ENCODE measurements at regions not wholly inside any gene's neighbourhood (a gene's known extent, or its start where the extent isn't known, plus 50 kb on each side); places are given as distances from the start of the nearest gene placed in this dataset.

DNA sequence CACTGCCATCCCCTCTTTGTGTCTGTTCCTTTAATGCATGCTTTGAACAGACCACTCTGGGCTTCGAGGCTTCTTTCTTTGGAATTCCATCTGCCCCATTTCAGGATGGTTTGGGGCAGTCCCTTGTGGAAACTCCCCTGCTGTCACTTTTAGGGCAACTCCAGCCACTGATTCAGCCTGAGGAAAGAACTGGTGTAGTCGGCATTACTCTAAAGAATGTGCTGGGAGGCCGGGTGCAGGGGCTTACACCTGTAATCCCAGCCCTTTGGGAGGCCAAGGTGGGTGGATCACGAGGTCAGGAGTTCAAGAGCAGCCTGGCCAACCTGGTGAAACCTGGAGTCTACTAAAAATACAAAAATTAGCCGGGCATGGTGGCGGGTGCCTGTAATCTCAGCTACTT lies 358.1 kb upstream of the NUPR2 start:
- TF ChIP-seq CTCF (conservative IDR thresholded peaks at IDR 0.05; ENCODE audit: low read depth, low read length): no peak
- TF ChIP-seq EZH2 (IDR thresholded peaks at IDR 0.05; ENCODE audit: borderline replicate concordance, low read depth, low read length, poor library complexity, severe bottlenecking): no peak

Measured in A673 (cell line).